Gastrocnemius medialis (tissue), 4 donors: ENCODE measurements at regions not wholly inside any gene's neighbourhood (a gene's known extent, or its start where the extent isn't known, plus 50 kb on each side); places are given as distances from the start of the nearest gene placed in this dataset.

ENCODE experiments used
- ATAC-seq, 2 donors: fragments of 150-250 bp; one replicate each; pipeline ENCODE4 v1.9.1; 2016
- DNase-seq, 2 donors: peaks; one replicate each; pipeline ENCODE4 v3.0.0-alpha.2; 2019
- H3K27ac ChIP-seq, 4 donors: fragments of 200-600 bp; sonication (generic); 1 replicate in 1 of 4; 2 replicates in 3 of 4; pipeline ENCODE4 v1.5.1; 2016 to 2018; ENCODE audit warnings: mild to moderate bottlenecking in 2 of 4, moderate library complexity in 1 of 4
- H3K27me3 ChIP-seq, 3 donors: fragments of 200-600 bp; sonication (generic) in 2 of 3; 1 replicate in 1 of 3; 2 replicates in 2 of 3; pipeline versions ENCODE4 v1.5.1 to v1.6.0; 2016 to 2019; ENCODE audit warnings: mild to moderate bottlenecking in 1 of 3, moderate library complexity in 1 of 3
- H3K36me3 ChIP-seq, 2 donors: fragments of 200-600 bp; sonication (generic) in 1 of 2; one replicate each; pipeline ENCODE4 v1.5.1; 2017 to 2018
- H3K4me1 ChIP-seq, 2 donors: fragments of 200-600 bp; sonication (generic) in 1 of 2; one replicate each; pipeline ENCODE4 v1.5.1; 2016 to 2017; ENCODE audit warnings: mild to moderate bottlenecking in 2 of 2
- H3K4me3 ChIP-seq, 4 donors: fragments of 200-600 bp; sonication (generic) in 3 of 4; 1 replicate in 1 of 4; 2 replicates in 3 of 4; pipeline ENCODE4 v1.5.1; 2016 to 2019; ENCODE audit warnings: mild to moderate bottlenecking in 2 of 4
- H3K9me3 ChIP-seq, 3 donors: fragments of 200-600 bp; sonication (generic) in 2 of 3; 1 replicate in 1 of 3; 2 replicates in 2 of 3; pipeline ENCODE4 v1.5.1; 2016 to 2019
- POLR2A ChIP-seq, 2 donors: fragments of 450-650 bp; IDR thresholded peaks; one replicate each; pipeline ENCODE4 v1.6.1; 2017; ENCODE audit warnings: antibody characterized with exemption in 2 of 2, mild to moderate bottlenecking in 2 of 2, moderate library complexity in 2 of 2
- in situ Hi-C, 4 donors: fragments of 200-750 bp; cut with MboI; loops; one replicate each; pipeline versions ENCODE4 v1.15.0 to v1.8.0; 2017; ENCODE audit warnings: low sequenced_read_pairs in 4 of 4
- intact Hi-C: fragments of 100-400 bp; cut with DNase I; formaldehyde crosslinking; loops from one replicate; pipeline ENCODE4 v1.15.1; 2023; ENCODE audit warnings: low total_unique reads
- TF ChIP-seq, protein P1 (sequence below), 5 experiments: fragments of 450-650 bp in 3 of 5; fragments of 200-600 bp in 2 of 5; sonication (generic) in 2 of 5; IDR thresholded peaks in 4 of 5; conservative IDR thresholded peaks in 1 of 5; 1 replicate in 4 of 5; 2 replicates in 1 of 5; pipeline ENCODE4 v1.5.1; 2016 to 2019; ENCODE audit warnings: antibody characterized with exemption in 5 of 5, mild to moderate bottlenecking in 3 of 5, moderate library complexity in 3 of 5

GRCh38 chr2:234135750-234136221 lies 85.3 kb downstream of the SPP2 start:
- in situ Hi-C loops, result loop anchor here in 1 of 4 donors (25.0 kb wide), 1 partner anchor 352 kb away; the partner anchor contains the start of gene ARL4C
- Histone ChIP-seq H3K4me3 (no peak overlapping the region), H3K27ac (no peak overlapping the region), H3K27me3 (no peaks in the 10 kb centered on the region), H3K4me1 (no peaks in the 10 kb centered on the region), H3K36me3 (no peaks in the 10 kb centered on the region), H3K9me3 (no peaks in the 10 kb centered on the region)
- intact Hi-C loops, result loop anchor here (5.0 kb wide), 1 partner anchor 367 kb away; no protein-coding TSS in a partner anchor
- no peak for ATAC-seq
- TF ChIP-seq POLR2A (IDR thresholded peaks at IDR 0.05), result no peak
- TF ChIP-seq, protein P1, sequence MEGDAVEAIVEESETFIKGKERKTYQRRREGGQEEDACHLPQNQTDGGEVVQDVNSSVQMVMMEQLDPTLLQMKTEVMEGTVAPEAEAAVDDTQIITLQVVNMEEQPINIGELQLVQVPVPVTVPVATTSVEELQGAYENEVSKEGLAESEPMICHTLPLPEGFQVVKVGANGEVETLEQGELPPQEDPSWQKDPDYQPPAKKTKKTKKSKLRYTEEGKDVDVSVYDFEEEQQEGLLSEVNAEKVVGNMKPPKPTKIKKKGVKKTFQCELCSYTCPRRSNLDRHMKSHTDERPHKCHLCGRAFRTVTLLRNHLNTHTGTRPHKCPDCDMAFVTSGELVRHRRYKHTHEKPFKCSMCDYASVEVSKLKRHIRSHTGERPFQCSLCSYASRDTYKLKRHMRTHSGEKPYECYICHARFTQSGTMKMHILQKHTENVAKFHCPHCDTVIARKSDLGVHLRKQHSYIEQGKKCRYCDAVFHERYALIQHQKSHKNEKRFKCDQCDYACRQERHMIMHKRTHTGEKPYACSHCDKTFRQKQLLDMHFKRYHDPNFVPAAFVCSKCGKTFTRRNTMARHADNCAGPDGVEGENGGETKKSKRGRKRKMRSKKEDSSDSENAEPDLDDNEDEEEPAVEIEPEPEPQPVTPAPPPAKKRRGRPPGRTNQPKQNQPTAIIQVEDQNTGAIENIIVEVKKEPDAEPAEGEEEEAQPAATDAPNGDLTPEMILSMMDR (IDR thresholded peaks at IDR 0.05 in 4 of 5, conservative IDR thresholded peaks at IDR 0.05 in 1 of 5), result peak in 3 of 5 experiments; percentile 5 to 46 (median 37)
- DNase-seq, result no peak

DNA sequence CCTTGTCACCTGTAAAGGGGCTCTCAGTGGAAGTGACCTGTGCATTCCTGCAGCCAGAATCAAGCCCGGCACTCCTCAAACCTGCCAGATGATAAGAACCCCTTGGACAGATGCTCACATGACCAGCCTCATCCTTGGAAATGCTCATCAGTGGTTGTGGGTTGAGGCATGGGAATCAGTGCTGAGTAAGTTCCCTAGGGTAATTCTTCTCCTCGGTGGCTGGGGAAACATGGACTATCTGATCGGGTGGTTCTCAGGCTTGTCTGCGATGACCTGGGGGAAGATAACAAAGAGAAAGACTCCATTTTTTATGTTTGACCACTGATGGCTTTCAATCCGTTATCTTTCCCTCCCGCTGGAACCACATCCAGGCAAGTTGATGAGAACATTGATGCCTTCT lies 84.0 kb downstream of the SPP2 start:
- intact Hi-C loops, result no loop called here
- DNase-seq (no peak), ATAC-seq (no peak)
- Histone ChIP-seq H3K36me3 (no peaks in the 10 kb centered on the region), H3K9me3 (no peaks in the 10 kb centered on the region), H3K27ac (no peak overlapping the region), H3K4me3 (no peak overlapping the region), H3K27me3 (no peaks in the 10 kb centered on the region), H3K4me1 (no peaks in the 10 kb centered on the region)
- in situ Hi-C loops, result loop anchor here in 1 of 4 donors (25.0 kb wide), 1 partner anchor 353 kb away; the partner anchor contains the start of gene ARL4C
- no peak for TF ChIP-seq POLR2A (IDR thresholded peaks at IDR 0.05)
- TF ChIP-seq, protein P1 (IDR thresholded peaks at IDR 0.05 in 4 of 5, conservative IDR thresholded peaks at IDR 0.05 in 1 of 5), result no peak

GRCh38 chr2:234133004-234133403 lies 82.5 kb downstream of the SPP2 start:
- TF ChIP-seq, protein P1 (IDR thresholded peaks at IDR 0.05 in 4 of 5, conservative IDR thresholded peaks at IDR 0.05 in 1 of 5), result no peak
- TF ChIP-seq POLR2A (IDR thresholded peaks at IDR 0.05), result no peak
- no peak overlapping the region for H3K4me3 ChIP-seq
- no peaks in the 10 kb centered on the region for H3K4me1 ChIP-seq
- ATAC-seq (no peak), DNase-seq (no peak)
- in situ Hi-C loops, result loop anchor here in 1 of 4 donors (25.0 kb wide), 1 partner anchor 354 kb away; the partner anchor contains the start of gene ARL4C
- no peaks in the 10 kb centered on the region for H3K27me3 ChIP-seq
- no peaks in the 10 kb centered on the region for H3K36me3 ChIP-seq
- intact Hi-C loops, result no loop called here
- H3K9me3 ChIP-seq, result no peaks in the 10 kb centered on the region
- no peak overlapping the region for H3K27ac ChIP-seq

- Histone ChIP-seq H3K36me3 (no peaks in the 10 kb centered on the region), H3K27me3 (no peaks in the 10 kb centered on the region), H3K9me3 (no peaks in the 10 kb centered on the region), H3K4me3 (no peak overlapping the region), H3K4me1 (no peaks in the 10 kb centered on the region), H3K27ac (no peak overlapping the region)
- DNase-seq (no peak), ATAC-seq (no peak)
- intact Hi-C loops, result no loop called here
- in situ Hi-C loops, result loop anchor here in 1 of 4 donors (25.0 kb wide), 1 partner anchor 357 kb away; the partner anchor contains the start of gene ARL4C
- TF ChIP-seq POLR2A (IDR thresholded peaks at IDR 0.05), result no peak
- TF ChIP-seq, protein P1 (IDR thresholded peaks at IDR 0.05 in 4 of 5, conservative IDR thresholded peaks at IDR 0.05 in 1 of 5), result no peak
These were observed 80.3 kb downstream of the SPP2 start for GRCh38 chr2:234130777-234131181.
